K562 (cell line): ENCODE measurements at regions not wholly inside any gene's neighbourhood (a gene's known extent, or its start where the extent isn't known, plus 50 kb on each side); places are given as distances from the start of the nearest gene placed in this dataset.

ENCODE experiments used
- BCLAF1 ChIP-seq, 2 experiments: fragments of 450-650 bp in 1 of 2; IDR thresholded peaks; 2 replicates each; pipeline ENCODE4 v1.6.1; 2011 to 2017; ENCODE audit warnings: low read depth in 2 of 2, antibody characterized with exemption in 1 of 2, borderline replicate concordance in 1 of 2, low read length in 1 of 2, mild to moderate bottlenecking in 1 of 2, mixed read lengths in 1 of 2; ENCODE audit not compliant: control insufficient read depth in 1 of 2
- HDGF ChIP-seq: fragments of 450-650 bp; IDR thresholded peaks from 2 replicates; pipeline ENCODE4 v1.6.1; 2016
- MCM5 ChIP-seq: fragments of 450-650 bp; IDR thresholded peaks from 2 replicates; pipeline ENCODE4 v1.6.1; 2016; ENCODE audit warnings: low read depth
- NFIX ChIP-seq: fragments of 250-450 bp; sonication (Bioruptor Pico); IDR thresholded peaks from 2 replicates; pipeline ENCODE4 v1.4.0; 2020; ENCODE audit warnings: low read depth, mild to moderate bottlenecking, moderate library complexity
- RBM34 ChIP-seq: fragments of 200-400 bp; formaldehyde crosslinking; IDR thresholded peaks from 2 replicates; pipeline ENCODE4 v1.6.1; 2018; ENCODE audit warnings: low read length, borderline replicate concordance; ENCODE audit not compliant: insufficient read depth
- RCOR1 ChIP-seq, 2 experiments: IDR thresholded peaks; 2 replicates each; pipeline ENCODE4 v1.6.1; 2012; ENCODE audit warnings: low read depth in 2 of 2, low read length in 2 of 2, borderline replicate concordance in 1 of 2, improper control_type of control experiment in 1 of 2
- RFX5 ChIP-seq: IDR thresholded peaks from 2 replicates; pipeline ENCODE4 v1.6.1; 2011; ENCODE audit warnings: low read depth, mild to moderate bottlenecking, improper control_type of control experiment, low read length
- SMARCA5 ChIP-seq: fragments of 450-650 bp; IDR thresholded peaks from 2 replicates; pipeline ENCODE4 v1.6.1; 2016
- STAT6 ChIP-seq: sonication (generic); formaldehyde crosslinking; IDR thresholded peaks from 2 replicates; pipeline ENCODE4 v1.8.1; 2023; ENCODE audit warnings: mild to moderate bottlenecking, missing genetic modification reagents
- ZNF354B ChIP-seq: fragments of 250-450 bp; sonication (Bioruptor Pico); IDR thresholded peaks from 2 replicates; pipeline ENCODE4 v1.4.0; 2020

- TF ChIP-seq STAT6 (CRISPR knock-in tag), result no peak
- no peak for TF ChIP-seq ZNF354B (CRISPR knock-in tag)
- TF ChIP-seq SMARCA5, result no peak
- no peak for TF ChIP-seq HDGF
- no peak for TF ChIP-seq RCOR1 (IDR thresholded peaks at IDR 0.05; ENCODE audit: borderline replicate concordance in 1 of 2, low read depth in 2 of 2, low read length in 2 of 2)
- no peak for TF ChIP-seq MCM5
- TF ChIP-seq RBM34, result no peak
- TF ChIP-seq RFX5, result no peak
- TF ChIP-seq BCLAF1 (IDR thresholded peaks at IDR 0.05; ENCODE audit: borderline replicate concordance in 1 of 2, control insufficient read depth in 1 of 2, low read depth in 2 of 2, low read length in 1 of 2), result no peak
- TF ChIP-seq NFIX (CRISPR knock-in tag), result no peak
Measured at GRCh38 chr5:31021181-31021624, 172.3 kb upstream of the CDH6 start (continued).
